ENCODE measurements at regions not wholly inside any gene's neighbourhood (a gene's known extent, or its start where the extent isn't known, plus 50 kb on each side); places are given as distances from the start of the nearest gene placed in this dataset.

DNA sequence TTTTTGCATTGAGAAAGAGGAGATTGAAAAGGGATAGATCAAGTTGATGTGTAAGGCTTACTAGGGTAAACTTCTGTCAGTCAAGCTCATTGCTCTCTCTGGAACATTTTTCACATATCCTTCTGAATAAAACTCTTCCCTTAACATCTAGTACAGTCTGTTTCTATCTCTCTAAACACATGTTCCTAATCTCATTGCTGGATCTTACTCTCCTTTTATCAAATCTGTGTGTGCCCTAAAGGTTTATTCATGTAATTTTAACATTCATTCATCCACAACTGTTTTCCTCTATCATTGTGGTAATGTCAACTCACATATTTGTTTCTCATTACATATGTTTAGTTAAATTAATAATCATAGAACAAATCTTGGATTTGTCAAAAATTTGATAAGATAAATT lies 277.9 kb upstream of the GULP1 start:
- Histone ChIP-seq H2BK12ac (ENCODE audit: low read depth, low read length) (no peak overlapping the region), H3K4ac (replicated peaks; ENCODE audit: insufficient read length, low read depth, low read length) (no peak overlapping the region), H2BK15ac (ENCODE audit: low read length) (no peak overlapping the region), H3K9me3 (ENCODE audit: insufficient read depth in 2 of 2, low read depth in 1 of 2, low read length in 1 of 2) (no peaks in the 10 kb centered on the region), H3K56ac (replicated peaks; ENCODE audit: insufficient read length, low read depth, low read length) (no peak overlapping the region), H3K36me3 (ENCODE audit: control insufficient read depth in 2 of 4, insufficient read depth in 4 of 4, low read length in 3 of 4) (no peaks in the 10 kb centered on the region), H4K20me1 (replicated peaks in 1 of 2; ENCODE audit: control insufficient read depth in 1 of 2, insufficient read depth in 2 of 2, low read length in 2 of 2) (no peaks in the 10 kb centered on the region), H2AK5ac (ENCODE audit: low read depth, low read length) (no peak overlapping the region), H4K91ac (replicated peaks; ENCODE audit: insufficient read length, low read length) (no peak overlapping the region), H2BK120ac (replicated peaks; ENCODE audit: low read depth, low read length) (no peak overlapping the region), H3K27ac (ENCODE audit: low read depth, low read length) (no peak overlapping the region), H2AFZ (ENCODE audit: low read length) (no peak overlapping the region), H3K4me3 (ENCODE audit: extremely low read depth in 1 of 4, insufficient read depth in 2 of 4, low read depth in 3 of 4, low read length in 4 of 4) (no peak overlapping the region), H3K4me2 (ENCODE audit: insufficient read depth in 1 of 2, low read depth in 2 of 2, low read length in 2 of 2) (no peak overlapping the region), H4K8ac (ENCODE audit: extremely low read depth, insufficient read depth, low read length) (no peak overlapping the region), H3K4me1 (replicated peaks in 1 of 4; ENCODE audit: control insufficient read depth in 3 of 4, insufficient read depth in 4 of 4, low read length in 3 of 4) (no peaks in the 10 kb centered on the region), H3K27me3 (replicated peaks in 1 of 4; ENCODE audit: control insufficient read depth in 3 of 4, extremely low read depth in 1 of 4, insufficient read depth in 3 of 4, low read length in 3 of 4) (no peaks in the 10 kb centered on the region), H4K5ac (ENCODE audit: insufficient read length, low read depth, low read length) (no peak overlapping the region), H3K14ac (ENCODE audit: insufficient read length) (no peak overlapping the region), H3K23me2 (ENCODE audit: low read depth, low read length) (no peaks in the 10 kb centered on the region), H3K23ac (ENCODE audit: insufficient read length) (no peak overlapping the region), H3K79me1 (ENCODE audit: low read depth, low read length) (no peaks in the 10 kb centered on the region), H3K79me2 (ENCODE audit: control insufficient read depth in 1 of 2, insufficient read depth in 2 of 2, low read length in 2 of 2) (no peaks in the 10 kb centered on the region), H3K18ac (ENCODE audit: extremely low read depth, low read length) (no peak overlapping the region), H2BK5ac (ENCODE audit: low read depth, low read length) (no peak overlapping the region), H2BK20ac (ENCODE audit: low read length) (no peak overlapping the region), H3K9ac (replicated peaks in 1 of 4; ENCODE audit: extremely low read depth in 1 of 4, low read depth in 3 of 4, low read length in 3 of 4) (no peak overlapping the region)
- ChIA-PET POLR2A (ENCODE audit: partially characterized antibody) (no interaction called here), CTCF (ENCODE audit: partially characterized antibody) (no interaction called here)
- no peak for DNase-seq (ENCODE audit: low read depth in 1 of 2, low spot score in 2 of 2)
- FAIRE-seq: no peak
- TF ChIP-seq NANOG (IDR thresholded peaks at IDR 0.05; ENCODE audit: insufficient read depth, low read depth, low read length, poor library complexity, severe bottlenecking) (no peak), NRF1 (IDR thresholded peaks at IDR 0.05; ENCODE audit: low read depth, low read length) (no peak), EGR1 (IDR thresholded peaks at IDR 0.05; ENCODE audit: borderline replicate concordance, low read depth, low read length) (no peak), ASH2L (IDR thresholded peaks at IDR 0.05; ENCODE audit: low read length) (no peak), GTF2F1 (IDR thresholded peaks at IDR 0.05; ENCODE audit: borderline replicate concordance, low read depth, low read length) (no peak), JUN (IDR thresholded peaks at IDR 0.05; ENCODE audit: low read depth, low read length) (no peak), SIX5 (IDR thresholded peaks at IDR 0.05; ENCODE audit: low read depth, low read length) (no peak), KDM5A (IDR thresholded peaks at IDR 0.05; ENCODE audit: low read length) (no peak), RFX5 (IDR thresholded peaks at IDR 0.05; ENCODE audit: borderline replicate concordance, low read depth, low read length) (no peak), CBX8 (IDR thresholded peaks at IDR 0.05; ENCODE audit: borderline replicate concordance, low read depth, low read length) (no peak), KDM4A (IDR thresholded peaks at IDR 0.05; ENCODE audit: low read depth, low read length, severe bottlenecking) (no peak), RAD21 (IDR thresholded peaks at IDR 0.05 in 1 of 2, conservative IDR thresholded peaks at IDR 0.05 in 1 of 2; ENCODE audit: low read depth in 2 of 2, low read length in 2 of 2) (no peak), TEAD4 (IDR thresholded peaks at IDR 0.05; ENCODE audit: low read depth, low read length) (no peak), SP1 (IDR thresholded peaks at IDR 0.05; ENCODE audit: low read depth, low read length) (no peak)
- TF ChIP-seq, protein P1, sequence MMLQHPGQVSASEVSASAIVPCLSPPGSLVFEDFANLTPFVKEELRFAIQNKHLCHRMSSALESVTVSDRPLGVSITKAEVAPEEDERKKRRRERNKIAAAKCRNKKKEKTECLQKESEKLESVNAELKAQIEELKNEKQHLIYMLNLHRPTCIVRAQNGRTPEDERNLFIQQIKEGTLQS (IDR thresholded peaks at IDR 0.05; ENCODE audit: insufficient read depth, low read depth, low read length): no peak
- TF ChIP-seq, protein P2, sequence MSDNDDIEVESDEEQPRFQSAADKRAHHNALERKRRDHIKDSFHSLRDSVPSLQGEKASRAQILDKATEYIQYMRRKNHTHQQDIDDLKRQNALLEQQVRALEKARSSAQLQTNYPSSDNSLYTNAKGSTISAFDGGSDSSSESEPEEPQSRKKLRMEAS (IDR thresholded peaks at IDR 0.05): no peak

All from H1 (cell line).